Ovary (tissue), 3 donors: ENCODE measurements at regions not wholly inside any gene's neighbourhood (a gene's known extent, or its start where the extent isn't known, plus 50 kb on each side); places are given as distances from the start of the nearest gene placed in this dataset.

ENCODE experiments used
- CTCF ChIP-seq, 3 donors: fragments of 450-650 bp in 2 of 3; fragments of 200-600 bp in 1 of 3; IDR thresholded peaks; one replicate each; pipeline versions ENCODE4 v1.5.1 to v1.8.0; 2016 to 2022; ENCODE audit warnings: antibody characterized with exemption in 3 of 3, mild to moderate bottlenecking in 1 of 3
- EP300 ChIP-seq: sonication (generic); formaldehyde crosslinking; IDR thresholded peaks from one replicate; pipeline ENCODE4 v1.6.1; 2017; ENCODE audit warnings: antibody characterized with exemption
- POLR2A ChIP-seq: fragments of 450-650 bp; IDR thresholded peaks from one replicate; pipeline ENCODE4 v1.6.1; 2017; ENCODE audit warnings: antibody characterized with exemption, mild to moderate bottlenecking, moderate library complexity
- donor health status: DM: no; HTN: no; CAD: no.

GRCh38 chr7:27409776-27410175, 167.2 kb downstream of the EVX1 start:
- TF ChIP-seq CTCF (IDR thresholded peaks at IDR 0.05): no peak
- no peak for TF ChIP-seq POLR2A
- no peak for TF ChIP-seq EP300
